ENCODE measurements at regions not wholly inside any gene's neighbourhood (a gene's known extent, or its start where the extent isn't known, plus 50 kb on each side); places are given as distances from the start of the nearest gene placed in this dataset.

- no peak for DNase-seq
Measured at GRCh38 chr3:132898141-132898540, 140.1 kb upstream of the TMEM108 start.

DNA sequence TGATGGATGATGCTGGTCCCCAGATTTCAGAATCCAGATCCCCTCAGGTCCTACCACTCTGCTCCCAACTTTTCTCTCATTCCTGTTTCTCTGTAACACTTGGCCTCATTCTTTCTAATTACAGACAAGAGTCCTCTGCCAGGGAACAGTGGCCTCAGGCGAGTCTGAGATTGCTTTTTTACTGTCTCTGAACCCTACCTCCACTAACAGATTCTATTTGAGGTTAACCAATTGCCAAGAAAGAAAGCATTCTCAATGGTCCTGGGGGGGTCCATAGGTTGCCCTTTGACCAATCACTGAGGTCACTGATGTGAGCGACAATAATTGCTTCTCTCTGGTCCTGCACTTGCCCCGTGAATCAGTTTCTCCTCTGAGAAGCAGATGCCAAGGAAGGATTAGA lies 145.2 kb upstream of the TMEM108 start:
- DNase-seq = no peak

DNA sequence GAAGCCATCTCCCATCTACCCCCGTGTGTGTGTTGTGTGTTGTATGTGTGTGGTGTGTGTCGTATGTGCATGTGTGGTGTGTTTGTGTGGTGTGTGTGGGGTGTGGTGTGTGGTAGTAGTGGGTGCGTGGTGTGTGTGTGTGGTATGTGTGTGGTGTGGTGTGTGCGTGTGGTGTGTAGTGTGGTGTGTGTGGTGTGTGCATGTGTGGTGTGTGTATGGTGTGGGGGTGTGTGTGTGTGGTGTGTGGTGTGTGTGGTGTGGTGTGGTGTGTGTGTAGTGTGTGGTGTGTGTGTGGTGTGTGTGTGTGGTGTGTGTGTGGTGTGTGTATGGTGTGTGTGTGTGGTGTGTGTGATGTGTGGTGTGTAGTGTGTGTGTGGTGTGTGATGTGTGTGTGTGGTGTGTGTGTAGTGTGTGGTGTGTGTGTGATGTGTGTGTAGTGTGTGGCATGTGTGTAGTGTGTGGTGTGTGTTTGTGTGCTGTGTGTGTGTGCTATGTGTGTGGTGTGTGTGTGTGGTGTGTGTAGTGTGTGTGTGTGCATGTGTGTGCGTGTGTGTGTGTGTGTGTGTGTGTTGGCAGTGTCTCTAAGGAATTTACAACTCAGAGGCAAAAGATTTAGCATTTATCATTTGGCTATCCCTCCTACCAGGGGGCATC lies 156.3 kb upstream of the TMEM108 start:
- DNase-seq = no peak

DNA sequence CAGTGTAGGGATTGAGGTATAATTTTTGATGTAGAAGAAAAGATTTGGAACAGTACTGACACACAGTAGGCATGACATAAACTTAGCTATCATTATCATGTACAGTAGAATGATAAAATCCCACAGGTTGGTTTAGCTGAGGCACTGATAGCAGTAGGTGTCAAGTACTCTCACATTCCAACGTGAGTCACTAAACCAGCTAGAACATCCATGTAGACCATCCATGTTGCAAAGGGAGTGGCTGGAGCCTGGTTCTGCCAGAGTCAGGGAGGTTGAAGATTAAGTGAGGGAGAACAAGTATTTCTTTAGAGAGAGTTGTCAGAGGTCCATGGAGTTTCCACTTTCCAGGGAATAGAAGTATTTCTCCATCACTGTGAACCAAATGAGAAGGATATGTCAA lies 157.2 kb upstream of the TMEM108 start:
- no peak for DNase-seq

- DNase-seq = peak; percentile 5
Measured at GRCh38 chr3:132879656-132880055, 157.4 kb upstream of the NPHP3 start.

GRCh38 chr3:132874701-132875100 lies 152.5 kb upstream of the NPHP3 start:
- no peak for DNase-seq

DNA sequence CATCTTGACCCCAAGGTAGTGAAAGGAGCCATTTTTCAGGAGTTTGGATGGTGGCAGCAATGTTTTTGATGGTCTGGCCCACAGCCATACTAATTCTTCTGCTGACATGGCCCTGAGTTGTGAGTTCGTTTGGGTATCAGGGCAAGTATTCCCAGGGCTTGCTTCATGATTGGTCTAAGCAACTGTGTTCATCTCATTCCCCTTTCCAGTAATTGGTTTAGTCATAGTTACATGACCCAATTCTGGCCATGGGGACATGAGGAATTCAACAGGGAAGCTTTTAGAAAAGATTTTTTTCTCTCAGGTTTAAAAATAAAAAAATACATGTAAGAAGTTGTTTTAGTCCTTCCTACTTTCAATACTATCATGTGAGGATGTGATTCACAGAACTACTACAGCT lies 150.5 kb upstream of the NPHP3 start:
- no peak for DNase-seq

DNA sequence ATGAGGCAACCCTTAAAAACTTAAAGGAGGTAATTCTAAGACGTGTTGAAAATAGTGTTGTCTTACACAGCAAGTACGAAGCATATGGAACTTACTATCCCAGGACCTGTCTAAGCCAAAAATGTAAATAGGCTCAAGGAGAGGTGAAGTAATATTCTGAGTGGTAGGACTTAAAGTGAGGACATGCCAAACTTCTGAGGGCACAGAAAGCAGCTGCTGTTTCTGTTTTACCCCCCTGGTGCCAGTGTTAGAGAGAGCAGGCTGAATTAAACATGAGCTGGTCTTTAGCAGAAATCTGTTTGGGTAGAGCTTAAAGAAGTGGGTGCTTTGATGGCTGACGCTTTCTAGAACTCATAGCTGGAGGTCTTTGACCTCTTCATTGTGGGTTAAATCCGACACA lies 149.7 kb upstream of the NPHP3 start:
- no peak for DNase-seq

GRCh38 chr3:132870541-132870940 lies 148.3 kb upstream of the NPHP3 start:
- DNase-seq = peak; percentile 8

DNA sequence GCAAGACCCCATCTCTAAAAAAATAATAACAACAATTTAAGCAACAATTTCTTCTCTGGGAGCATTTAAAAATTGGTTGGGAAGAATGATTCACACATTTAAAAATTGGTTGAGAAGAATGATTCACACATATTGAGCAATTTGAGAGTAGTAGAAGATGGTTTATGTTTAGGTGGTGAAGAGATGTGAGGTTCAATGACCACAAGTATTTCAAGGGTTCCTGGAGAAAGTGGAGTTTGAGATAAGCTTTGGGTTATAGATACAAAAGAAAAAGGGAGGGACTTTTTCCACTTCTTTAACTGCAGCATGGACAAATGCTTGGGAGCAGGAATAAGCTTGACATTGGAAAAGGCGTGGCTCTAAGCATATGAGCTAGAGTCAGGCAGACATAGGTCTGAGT lies 145.7 kb upstream of the NPHP3 start:
- DNase-seq = no peak

DNA sequence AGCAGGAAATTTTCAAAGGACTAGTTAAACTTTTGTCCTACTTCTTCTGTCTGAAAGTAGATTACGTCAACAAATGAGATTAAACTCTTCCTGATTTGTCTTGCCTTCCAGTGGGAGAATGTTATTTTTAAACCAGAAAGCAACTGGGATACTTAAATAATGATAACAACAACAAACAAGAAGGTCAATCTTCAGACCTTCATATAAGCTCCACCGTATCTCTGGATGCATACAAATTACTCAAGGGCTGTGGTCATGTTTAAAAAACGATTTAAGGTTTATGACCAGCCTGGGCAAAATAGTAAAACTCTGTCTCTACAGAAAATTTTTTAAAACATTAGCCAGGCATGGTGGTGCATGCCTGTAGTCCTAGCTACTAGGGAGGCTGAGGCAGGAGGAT lies 145.3 kb upstream of the NPHP3 start:
- DNase-seq = no peak

DNA sequence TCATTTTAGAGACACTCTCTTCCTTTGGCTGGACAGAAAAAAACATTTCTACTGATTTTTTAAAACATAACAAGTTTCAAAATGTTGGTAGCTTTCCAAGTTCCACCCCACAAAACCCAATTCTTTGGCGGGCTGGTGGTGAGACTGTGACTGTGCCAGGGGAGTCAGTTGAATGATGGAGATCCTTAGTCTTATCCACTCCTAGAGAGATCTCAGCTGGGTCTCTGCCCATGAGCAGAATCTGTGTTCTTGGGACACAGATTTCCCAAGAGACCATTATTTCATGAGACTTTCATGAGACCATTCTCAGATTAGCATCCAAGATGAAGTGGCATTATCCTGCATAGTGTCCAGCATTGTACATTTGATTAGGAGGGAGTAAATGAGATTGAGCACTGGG lies 135.1 kb upstream of the NPHP3 start:
- no peak for DNase-seq

DNA sequence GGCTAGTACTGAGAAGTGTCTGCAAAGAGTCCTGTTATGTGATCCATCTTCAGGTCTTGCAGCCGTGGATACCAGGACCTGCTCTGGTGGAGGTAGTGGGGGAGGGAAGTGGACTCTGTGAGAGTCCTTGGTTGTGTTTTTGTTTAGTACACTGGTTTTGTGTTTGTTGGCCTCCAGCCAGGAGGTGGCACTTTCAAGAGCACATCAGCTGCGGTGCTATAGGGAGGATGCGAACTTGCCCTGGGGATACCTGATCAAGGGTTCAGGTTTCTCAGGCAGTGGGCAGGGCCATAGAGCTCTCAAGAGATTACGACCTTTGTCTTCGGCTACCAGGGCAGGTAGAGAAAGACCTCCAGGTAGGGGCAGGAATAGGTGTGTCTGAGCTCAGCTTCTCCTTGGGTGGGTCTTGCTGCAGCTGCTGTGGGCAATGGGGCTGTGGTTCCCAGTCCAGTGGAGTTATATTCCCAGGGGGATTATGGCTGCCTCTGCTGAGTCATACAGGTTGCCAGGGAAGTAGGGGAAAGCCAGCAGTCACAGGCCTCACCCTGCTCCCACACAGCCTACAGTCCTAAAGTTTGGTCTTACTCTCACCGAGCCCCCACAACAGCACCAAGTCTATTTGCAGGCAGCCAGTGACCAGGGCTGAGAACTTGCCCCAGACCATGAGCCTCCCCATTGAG lies 132.8 kb upstream of the NPHP3 start:
- DNase-seq = no peak

DNA sequence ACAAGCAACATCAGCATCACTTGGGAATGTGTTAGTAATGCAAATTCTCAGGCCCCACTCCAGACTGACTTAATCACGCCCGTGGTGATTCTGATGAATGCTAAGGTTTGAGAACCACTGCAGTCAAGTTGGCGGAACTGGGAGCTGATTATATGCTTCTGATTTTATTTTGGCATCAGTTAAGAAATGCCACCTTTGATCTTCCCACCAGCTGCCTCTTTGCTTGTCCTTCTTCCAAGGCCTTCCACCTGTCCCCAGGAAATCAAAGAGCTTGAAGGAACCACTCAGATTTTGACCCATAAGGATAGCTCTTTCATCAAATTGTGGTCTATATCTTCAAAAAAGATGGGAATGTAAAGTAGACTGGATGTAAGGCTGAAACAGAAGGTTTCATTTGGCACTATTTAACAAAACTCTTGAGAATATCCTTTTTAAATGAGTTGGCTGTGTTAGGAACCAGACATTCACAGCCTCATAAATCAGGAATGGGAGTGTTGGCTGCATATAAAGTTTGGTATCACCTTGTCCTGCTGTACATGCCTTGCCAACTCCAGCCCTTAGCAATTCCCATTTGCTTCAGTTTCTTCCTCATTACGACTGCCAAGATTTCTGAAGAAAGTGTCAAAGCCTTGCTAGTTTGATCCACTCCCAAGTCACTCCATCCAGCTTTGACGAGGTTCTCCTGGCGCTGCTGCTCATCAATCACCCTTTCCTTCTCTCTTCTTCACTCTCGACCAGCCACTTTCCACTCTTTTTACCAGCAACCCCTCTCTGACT lies 125.8 kb upstream of the NPHP3 start:
- no peak for DNase-seq

GRCh38 chr3:132843851-132844553 lies 121.8 kb upstream of the NPHP3 start:
- DNase-seq = no peak

DNA sequence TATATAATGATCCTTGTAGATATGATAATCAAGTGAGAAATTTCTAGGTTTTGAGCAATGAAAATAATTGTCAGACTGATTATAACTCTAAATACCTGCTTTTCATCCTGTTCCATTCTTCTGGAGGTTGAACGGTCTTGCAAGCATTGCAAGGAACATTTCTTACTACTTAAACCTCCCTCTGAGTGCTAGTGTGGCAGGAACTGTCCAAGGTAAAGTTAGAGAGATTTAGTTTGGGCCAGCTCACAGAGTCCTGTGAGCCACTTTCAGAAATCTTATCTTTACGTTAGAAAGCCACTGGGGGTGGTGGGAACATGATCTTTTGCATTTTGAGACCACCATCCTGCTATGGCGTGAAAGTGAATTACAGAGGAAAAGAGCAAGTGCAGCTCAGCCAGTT lies 121.1 kb upstream of the NPHP3 start:
- no peak for DNase-seq

DNA sequence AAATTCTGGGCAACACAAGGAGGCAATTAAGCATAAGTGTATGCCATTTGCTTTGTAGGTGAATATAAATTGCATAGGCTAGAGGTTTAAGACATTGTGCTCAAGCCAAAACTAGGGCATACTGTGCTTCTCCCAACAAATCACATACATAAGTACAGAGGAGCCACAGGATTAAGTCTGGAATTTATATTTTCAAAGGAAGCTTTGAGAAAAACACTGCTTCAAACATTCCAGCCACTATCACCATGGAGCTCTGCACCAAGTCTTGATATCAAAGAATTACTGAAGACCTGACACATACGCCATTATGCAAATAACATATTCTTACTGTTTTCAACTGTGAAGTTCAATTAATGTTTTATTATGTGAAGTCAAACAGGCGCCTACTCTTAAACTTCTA lies 119.4 kb upstream of the NPHP3 start:
- DNase-seq = no peak

GRCh38 chr3:132840201-132840700 lies 118.0 kb upstream of the NPHP3 start:
- no peak for DNase-seq

- no peak for DNase-seq
Measured at GRCh38 chr3:132838477-132838876, 116.3 kb upstream of the NPHP3 start.

- DNase-seq = no peak
Measured at GRCh38 chr3:132837615-132838014, 115.4 kb upstream of the NPHP3 start.

DNA sequence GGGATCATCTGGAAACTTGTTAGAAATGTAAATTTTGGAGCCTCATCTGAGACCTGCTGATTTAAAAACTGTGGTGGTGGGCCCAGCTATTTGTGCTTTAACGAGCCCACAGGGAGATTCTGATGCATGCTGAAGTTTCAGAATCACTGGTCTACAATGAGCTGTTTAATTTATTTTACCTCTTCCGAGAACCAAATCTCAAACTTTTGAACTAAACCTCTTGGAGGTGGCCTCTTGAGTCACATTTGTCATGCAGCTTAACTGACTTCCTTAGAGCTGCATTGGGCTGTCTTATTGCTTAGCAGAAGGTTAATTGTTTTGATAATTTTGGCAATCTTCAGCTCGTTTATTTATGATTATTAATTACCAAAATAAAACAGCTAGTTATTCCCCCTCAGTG lies 112.1 kb upstream of the NPHP3 start:
- DNase-seq = no peak

DNA sequence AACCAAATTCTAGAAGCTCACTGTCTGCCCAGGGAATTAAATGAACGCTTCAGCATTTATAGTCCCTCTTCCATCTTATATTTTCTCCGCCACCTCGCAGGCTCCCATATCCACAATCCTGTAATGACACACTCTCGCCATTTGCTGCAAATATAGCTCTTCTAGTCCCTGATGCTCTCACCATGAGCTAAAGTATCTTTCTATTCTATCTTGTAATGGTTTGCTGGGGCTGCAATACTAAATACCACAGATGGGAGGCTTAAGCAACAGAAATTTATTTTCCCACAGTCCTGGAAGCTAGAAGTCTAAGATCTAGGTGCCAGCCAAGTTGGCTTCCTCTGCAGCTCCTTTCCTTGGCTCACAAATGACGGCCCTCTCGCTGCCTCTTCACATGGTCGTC lies 106.9 kb upstream of the NPHP3 start:
- DNase-seq = no peak

- no peak for DNase-seq
Measured at GRCh38 chr3:132822837-132823236, 100.6 kb upstream of the NPHP3 start.
